Left forelimb (tissue), 1 donor: ENCODE measurements at regions not wholly inside any gene's neighbourhood (a gene's known extent, or its start where the extent isn't known, plus 50 kb on each side); places are given as distances from the start of the nearest gene placed in this dataset.
"Not testable (repeated sequence)": the region's sequence is repeated elsewhere in the genome, so short reads cannot be mapped to it uniquely, and the experiment has no call there.

Source experiments
- DNase-seq: peaks from one replicate; pipeline ENCODE4 v3.0.0-alpha.2; 2018; ENCODE audit warnings: low spot score

GRCh38 chr13:70995338-70995737, 871.7 kb downstream of the DACH1 start:
- no peak for DNase-seq

- DNase-seq: no peak
Observed at GRCh38 chr13:70994191-70994590, 872.8 kb downstream of the DACH1 start.

- DNase-seq: no peak
Observed at GRCh38 chr13:70987043-70987442, 878.8 kb upstream of the KLHL1 start.

GRCh38 chr13:70985371-70985770, 877.1 kb upstream of the KLHL1 start:
- DNase-seq: no peak

GRCh38 chr13:70981219-70981618, 873.0 kb upstream of the KLHL1 start:
- not testable (repeated sequence) for DNase-seq

- no peak for DNase-seq
Observed at GRCh38 chr13:70969321-70969720, 861.1 kb upstream of the KLHL1 start.

GRCh38 chr13:70967564-70967963, 859.3 kb upstream of the KLHL1 start:
- no peak for DNase-seq

- no peak for DNase-seq
Observed at GRCh38 chr13:70964874-70965273, 856.6 kb upstream of the KLHL1 start.

- DNase-seq: no peak
Observed at GRCh38 chr13:70964124-70964523, 855.9 kb upstream of the KLHL1 start.

- no peak for DNase-seq
Observed at GRCh38 chr13:70960841-70961443, 852.7 kb upstream of the KLHL1 start.

GRCh38 chr13:70959035-70959775, 851.0 kb upstream of the KLHL1 start:
- DNase-seq: no peak

GRCh38 chr13:70955887-70956286, 847.6 kb upstream of the KLHL1 start:
- no peak for DNase-seq

- no peak for DNase-seq
Observed at GRCh38 chr13:70950664-70951063, 842.4 kb upstream of the KLHL1 start.

GRCh38 chr13:70945506-70945905, 837.3 kb upstream of the KLHL1 start:
- DNase-seq: no peak

- no peak for DNase-seq
Observed at GRCh38 chr13:70941454-70941853, 833.2 kb upstream of the KLHL1 start.

GRCh38 chr13:70938462-70938861, 830.2 kb upstream of the KLHL1 start:
- DNase-seq: no peak

GRCh38 chr13:70932511-70932910, 824.3 kb upstream of the KLHL1 start:
- no peak for DNase-seq

GRCh38 chr13:70923863-70924752, 815.9 kb upstream of the KLHL1 start:
- DNase-seq: no peak

GRCh38 chr13:70911286-70911685, 803.0 kb upstream of the KLHL1 start:
- no peak for DNase-seq

GRCh38 chr13:70908795-70909194, 800.5 kb upstream of the KLHL1 start:
- no peak for DNase-seq

- DNase-seq: no peak
Observed at GRCh38 chr13:70905035-70905434, 796.8 kb upstream of the KLHL1 start.

GRCh38 chr13:70896136-70896535, 787.9 kb upstream of the KLHL1 start:
- no peak for DNase-seq

GRCh38 chr13:70895599-70895998, 787.3 kb upstream of the KLHL1 start:
- DNase-seq: no peak
